ENCODE measurements at regions not wholly inside any gene's neighbourhood (a gene's known extent, or its start where the extent isn't known, plus 50 kb on each side); places are given as distances from the start of the nearest gene placed in this dataset.
A peak's percentile ranks its signal among the peaks of the same experiment; 100 is the strongest.

GRCh38 chr22:46071451-46072109 lies 78.7 kb upstream of the PPARA start:
- TF ChIP-seq, protein P1, sequence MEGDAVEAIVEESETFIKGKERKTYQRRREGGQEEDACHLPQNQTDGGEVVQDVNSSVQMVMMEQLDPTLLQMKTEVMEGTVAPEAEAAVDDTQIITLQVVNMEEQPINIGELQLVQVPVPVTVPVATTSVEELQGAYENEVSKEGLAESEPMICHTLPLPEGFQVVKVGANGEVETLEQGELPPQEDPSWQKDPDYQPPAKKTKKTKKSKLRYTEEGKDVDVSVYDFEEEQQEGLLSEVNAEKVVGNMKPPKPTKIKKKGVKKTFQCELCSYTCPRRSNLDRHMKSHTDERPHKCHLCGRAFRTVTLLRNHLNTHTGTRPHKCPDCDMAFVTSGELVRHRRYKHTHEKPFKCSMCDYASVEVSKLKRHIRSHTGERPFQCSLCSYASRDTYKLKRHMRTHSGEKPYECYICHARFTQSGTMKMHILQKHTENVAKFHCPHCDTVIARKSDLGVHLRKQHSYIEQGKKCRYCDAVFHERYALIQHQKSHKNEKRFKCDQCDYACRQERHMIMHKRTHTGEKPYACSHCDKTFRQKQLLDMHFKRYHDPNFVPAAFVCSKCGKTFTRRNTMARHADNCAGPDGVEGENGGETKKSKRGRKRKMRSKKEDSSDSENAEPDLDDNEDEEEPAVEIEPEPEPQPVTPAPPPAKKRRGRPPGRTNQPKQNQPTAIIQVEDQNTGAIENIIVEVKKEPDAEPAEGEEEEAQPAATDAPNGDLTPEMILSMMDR (IDR thresholded peaks at IDR 0.05; ENCODE audit: control insufficient read depth, extremely low read depth, insufficient read depth) = no peak
- H3K4me3 ChIP-seq (ENCODE audit: low read depth, low read length) = peak overlapping the region; percentile 95
- peak; percentile 73 for DNase-seq (ENCODE audit: low read depth)

GRCh38 chr22:46072110-46072881 lies 78.0 kb upstream of the PPARA start:
- DNase-seq (ENCODE audit: low read depth) = no peak

GRCh38 chr22:46072981-46073682 lies 77.2 kb upstream of the PPARA start:
- H3K4me3 ChIP-seq (ENCODE audit: low read depth, low read length) = peak overlapping the region; percentile 95
- TF ChIP-seq, protein P1 (IDR thresholded peaks at IDR 0.05; ENCODE audit: control insufficient read depth, extremely low read depth, insufficient read depth) = no peak
- DNase-seq (ENCODE audit: low read depth) = no peak

More at GRCh38 chr22:46072110-46072881, 78.0 kb upstream of the PPARA start:
- TF ChIP-seq, protein P1 (IDR thresholded peaks at IDR 0.05; ENCODE audit: control insufficient read depth, extremely low read depth, insufficient read depth) = no peak
- H3K4me3 ChIP-seq (ENCODE audit: low read depth, low read length) = peak overlapping the region; percentile 95

DNA sequence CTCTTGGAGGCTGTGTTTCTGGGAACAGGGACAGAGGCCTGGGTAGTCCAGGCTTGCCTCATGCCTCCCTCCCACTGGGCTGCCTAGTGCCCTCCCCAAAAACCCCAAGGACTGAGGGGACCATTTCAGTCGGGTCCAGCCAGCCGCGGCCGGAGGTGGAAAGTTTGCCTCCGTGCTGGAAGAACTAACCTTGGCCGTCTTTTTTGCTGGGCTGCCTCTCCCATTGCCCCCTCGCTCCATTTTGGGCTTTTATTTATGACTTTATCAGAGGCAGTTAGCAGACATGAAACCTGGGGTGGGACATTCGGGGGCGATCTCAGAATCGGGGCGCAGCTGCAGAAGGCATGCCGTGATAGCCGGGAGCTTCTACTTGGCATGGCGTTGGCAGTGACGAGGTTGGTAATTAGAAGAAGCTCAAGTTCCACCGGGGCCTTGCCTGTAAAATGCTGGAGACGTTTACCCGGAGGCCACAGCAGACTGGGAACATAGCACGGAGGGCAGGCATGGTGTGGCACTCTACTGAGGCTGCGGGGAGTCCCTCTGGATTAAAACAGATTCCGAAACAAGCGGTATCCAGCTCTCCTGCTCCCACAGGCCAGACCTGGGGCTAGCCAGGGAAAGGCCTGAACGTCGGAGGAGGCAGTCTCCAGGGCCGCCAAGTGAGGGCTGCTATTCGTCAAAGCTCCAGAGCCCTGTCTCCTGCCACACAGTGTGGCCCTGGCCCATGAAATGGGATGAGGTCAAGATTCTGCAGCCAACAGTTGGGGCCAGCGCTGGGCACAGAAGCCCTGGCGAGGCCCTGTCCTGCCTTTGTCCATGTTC lies 76.4 kb upstream of the PPARA start:
- peak overlapping the region; percentile 95 for H3K4me3 ChIP-seq (ENCODE audit: low read depth, low read length)
- TF ChIP-seq, protein P1 (IDR thresholded peaks at IDR 0.05; ENCODE audit: control insufficient read depth, extremely low read depth, insufficient read depth) = no peak
- DNase-seq (ENCODE audit: low read depth) = no peak

DNA sequence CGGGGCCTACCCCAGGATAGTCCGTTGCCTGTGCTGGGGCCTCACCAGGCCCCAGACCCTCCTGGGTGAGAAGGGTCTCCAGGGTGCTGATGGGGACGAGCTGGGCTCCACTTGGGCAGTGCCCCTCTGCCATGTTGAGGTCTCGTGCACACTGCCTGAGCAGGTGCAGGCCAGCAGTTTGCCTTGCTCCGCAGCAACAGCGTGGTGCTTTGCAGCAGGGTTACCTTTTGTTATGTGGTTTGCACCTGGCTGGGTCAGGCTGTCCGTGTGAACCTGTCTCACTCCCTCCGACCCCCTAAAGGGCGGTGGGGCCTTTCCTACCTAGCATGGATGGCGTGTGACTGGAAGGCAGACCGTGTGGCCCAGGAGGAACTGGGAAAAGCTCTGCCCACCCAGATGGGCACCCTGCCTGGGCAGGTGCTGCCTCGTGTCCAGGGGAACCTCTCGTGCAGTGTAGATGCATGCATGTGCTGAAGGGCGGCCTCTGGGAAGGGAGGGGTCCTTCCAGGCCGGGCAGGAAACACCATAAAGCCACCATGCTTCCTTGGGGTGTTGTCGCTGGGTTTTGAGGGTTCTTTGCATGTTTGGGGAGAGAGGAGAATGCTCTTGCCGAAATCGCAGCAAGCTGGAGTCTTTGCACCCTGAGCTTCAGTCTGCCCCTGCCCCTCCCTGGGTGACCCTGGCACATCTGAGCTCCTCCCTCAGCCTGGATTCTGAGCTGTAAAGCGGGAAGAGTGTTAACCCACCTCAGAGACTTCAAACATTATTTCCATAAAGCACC lies 75.4 kb upstream of the PPARA start:
- peak overlapping the region; percentile 95 for H3K4me3 ChIP-seq (ENCODE audit: low read depth, low read length)
- no peak for DNase-seq (ENCODE audit: low read depth)
- TF ChIP-seq, protein P1 (IDR thresholded peaks at IDR 0.05; ENCODE audit: control insufficient read depth, extremely low read depth, insufficient read depth) = no peak
